HG02981 (cell line): ENCODE measurements at regions not wholly inside any gene's neighbourhood (a gene's known extent, or its start where the extent isn't known, plus 50 kb on each side); places are given as distances from the start of the nearest gene placed in this dataset.
A peak's percentile ranks its signal among the peaks of the same experiment; 100 is the strongest.

Experiments used
- ATAC-seq: cut with Tn5 transposase; IDR thresholded peaks from one replicate; pipeline ENCODE4 v1.9.1; 2021; ENCODE audit warnings: mild to moderate bottlenecking, moderate library complexity; ENCODE audit not compliant: unreplicated experiment

- no peak for ATAC-seq
Measured at GRCh38 chr2:60400462-60401246, 152.8 kb downstream of the BCL11A start.

GRCh38 chr2:60394463-60394862 is 159.0 kb downstream of the BCL11A start:
- no peak for ATAC-seq

GRCh38 chr2:60391649-60392375 is 161.6 kb downstream of the BCL11A start:
- ATAC-seq = no peak

GRCh38 chr2:60391230-60391629 is 162.2 kb downstream of the BCL11A start:
- no peak for ATAC-seq

GRCh38 chr2:60386436-60386835 is 167.0 kb downstream of the BCL11A start:
- no peak for ATAC-seq

- no peak for ATAC-seq
Measured at GRCh38 chr2:60385648-60386047, 167.8 kb downstream of the BCL11A start.

GRCh38 chr2:60383401-60384143 is 169.9 kb downstream of the BCL11A start:
- ATAC-seq = no peak

GRCh38 chr2:60380411-60380810 is 173.0 kb downstream of the BCL11A start:
- ATAC-seq = no peak

GRCh38 chr2:60379684-60380083 is 173.8 kb downstream of the BCL11A start:
- ATAC-seq = no peak

- ATAC-seq = no peak
Measured at GRCh38 chr2:60379216-60379615, 174.2 kb downstream of the BCL11A start.

- no peak for ATAC-seq
Measured at GRCh38 chr2:60377825-60378224, 175.6 kb downstream of the BCL11A start.

GRCh38 chr2:60376252-60376651 is 177.2 kb downstream of the BCL11A start:
- ATAC-seq = no peak

- no peak for ATAC-seq
Measured at GRCh38 chr2:60371681-60372080, 181.8 kb downstream of the BCL11A start.

- no peak for ATAC-seq
Measured at GRCh38 chr2:60371219-60371618, 182.2 kb downstream of the BCL11A start.

- ATAC-seq = no peak
Measured at GRCh38 chr2:60370814-60371213, 182.6 kb downstream of the BCL11A start.

- no peak for ATAC-seq
Measured at GRCh38 chr2:60368456-60368855, 185.0 kb downstream of the BCL11A start.

- peak; percentile 39 for ATAC-seq
Measured at GRCh38 chr2:60366135-60366712, 187.2 kb downstream of the BCL11A start.

GRCh38 chr2:60365556-60365955 is 187.9 kb downstream of the BCL11A start:
- no peak for ATAC-seq

- ATAC-seq = no peak
Measured at GRCh38 chr2:60364491-60364890, 189.0 kb downstream of the BCL11A start.

- ATAC-seq = no peak
Measured at GRCh38 chr2:60361498-60361897, 192.0 kb downstream of the BCL11A start.

GRCh38 chr2:60359569-60359968 is 193.9 kb downstream of the BCL11A start:
- ATAC-seq = no peak
